ENCODE measurements at regions not wholly inside any gene's neighbourhood (a gene's known extent, or its start where the extent isn't known, plus 50 kb on each side); places are given as distances from the start of the nearest gene placed in this dataset.

GRCh38 chr18:991441-991840, 86.8 kb downstream of the ADCYAP1 start:
- no peak for DNase-seq
- intact Hi-C loops (cut with DNase I), result no loop called here

GRCh38 chr18:993560-993959, 88.9 kb downstream of the ADCYAP1 start:
- no peak for DNase-seq

DNA sequence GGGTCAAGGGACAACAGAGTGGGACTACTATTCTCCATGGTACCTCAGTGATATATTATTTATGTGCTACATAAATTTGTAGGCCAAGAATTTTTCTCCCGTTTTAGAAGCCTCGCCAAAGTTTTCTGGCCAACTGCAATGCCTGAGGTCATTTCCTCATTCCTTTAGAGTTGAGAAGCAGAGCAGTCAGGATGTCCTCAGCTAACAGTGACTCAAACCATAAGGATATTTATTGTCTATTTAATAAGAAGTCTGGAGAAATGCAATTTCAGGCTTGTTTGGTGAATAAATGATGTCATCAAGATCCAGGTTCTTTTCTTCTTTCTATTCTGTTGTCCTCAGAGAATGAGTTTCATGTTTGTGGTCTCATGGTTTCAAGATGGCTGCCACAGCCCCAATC, 91.0 kb downstream of the ADCYAP1 start:
- no peak for DNase-seq

More at GRCh38 chr18:993560-993959, 88.9 kb downstream of the ADCYAP1 start:
- intact Hi-C loops (cut with DNase I), result no loop called here

DNA sequence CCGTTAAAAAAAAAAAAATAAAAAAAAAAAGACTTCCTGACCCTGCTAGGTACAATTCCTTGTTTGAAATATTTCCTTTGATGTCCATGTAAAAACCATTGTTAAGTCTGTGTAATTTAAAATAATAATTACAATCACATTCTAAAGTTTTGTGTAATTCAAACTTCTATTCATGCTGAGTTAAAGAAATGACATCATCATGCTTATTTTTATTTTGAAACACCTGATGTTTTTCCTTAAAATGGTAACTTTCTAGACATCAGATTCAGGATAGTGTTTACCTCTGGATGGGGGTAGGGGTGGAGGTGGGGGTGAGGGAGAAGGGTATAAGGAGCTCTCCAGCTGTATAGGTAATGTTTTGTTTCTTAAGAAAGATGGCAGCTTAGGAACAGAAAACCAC, 92.8 kb downstream of the ADCYAP1 start:
- DNase-seq, result no peak
- intact Hi-C loops (cut with DNase I), result no loop called here

More for the DNA sequence above, 91.0 kb downstream of the ADCYAP1 start:
- intact Hi-C loops (cut with DNase I), result no loop called here

DNA sequence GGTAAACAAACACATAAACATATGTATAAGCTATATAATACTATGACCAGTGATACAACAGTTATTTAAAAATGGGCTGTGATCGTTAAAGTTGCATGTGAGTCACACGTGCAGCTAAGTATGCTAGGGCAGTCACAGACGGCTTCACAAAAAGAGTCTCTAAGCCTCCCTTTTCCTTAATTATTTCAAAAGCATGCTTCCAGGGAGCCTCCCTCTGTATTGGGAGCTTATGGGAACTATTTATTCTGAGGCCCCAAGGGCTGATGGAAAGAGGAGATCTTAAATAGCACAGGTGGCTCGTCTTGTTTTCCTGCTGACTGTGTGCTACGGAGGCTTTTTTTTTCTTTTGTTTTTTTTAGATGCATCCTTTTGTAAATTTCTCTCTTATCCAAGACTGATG, 94.3 kb downstream of the ADCYAP1 start:
- DNase-seq, result no peak
- intact Hi-C loops (cut with DNase I), result no loop called here

- DNase-seq, result no peak
- intact Hi-C loops (cut with DNase I), result no loop called here
Observed at GRCh38 chr18:1002653-1003178, 98.0 kb downstream of the ADCYAP1 start.

GRCh38 chr18:1003499-1003898, 98.8 kb downstream of the ADCYAP1 start:
- intact Hi-C loops (cut with DNase I), result no loop called here

GRCh38 chr18:1006304-1006703, 101.6 kb downstream of the ADCYAP1 start:
- intact Hi-C loops (cut with DNase I), result no loop called here
- no peak for DNase-seq

More at GRCh38 chr18:1003499-1003898, 98.8 kb downstream of the ADCYAP1 start:
- DNase-seq, result no peak

GRCh38 chr18:1006965-1007364, 102.3 kb downstream of the ADCYAP1 start:
- intact Hi-C loops (cut with DNase I), result no loop called here
- no peak for DNase-seq

GRCh38 chr18:1011349-1011748, 106.7 kb downstream of the ADCYAP1 start:
- intact Hi-C loops (cut with DNase I), result no loop called here
- no peak for DNase-seq

DNA sequence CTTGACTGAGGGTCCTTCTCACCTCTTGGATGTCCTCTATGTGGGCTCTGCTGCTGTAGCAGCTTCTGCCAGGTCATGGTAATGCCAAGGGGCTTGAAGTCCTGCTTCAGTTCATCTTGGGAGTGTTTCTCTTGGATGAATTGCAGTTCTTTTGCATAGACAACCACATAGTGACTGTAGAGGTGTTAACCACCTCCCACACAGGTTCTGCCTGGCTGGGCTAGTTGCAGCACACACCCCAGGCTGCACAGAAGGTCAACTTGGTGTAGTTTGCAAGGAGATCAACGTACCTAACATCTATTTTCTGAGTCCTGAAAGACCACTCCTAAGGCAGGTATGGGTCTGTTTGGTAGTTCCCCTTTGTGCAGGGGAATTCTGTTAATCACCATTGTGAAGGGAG, 108.1 kb downstream of the ADCYAP1 start:
- no peak for DNase-seq
- intact Hi-C loops (cut with DNase I), result no loop called here

DNA sequence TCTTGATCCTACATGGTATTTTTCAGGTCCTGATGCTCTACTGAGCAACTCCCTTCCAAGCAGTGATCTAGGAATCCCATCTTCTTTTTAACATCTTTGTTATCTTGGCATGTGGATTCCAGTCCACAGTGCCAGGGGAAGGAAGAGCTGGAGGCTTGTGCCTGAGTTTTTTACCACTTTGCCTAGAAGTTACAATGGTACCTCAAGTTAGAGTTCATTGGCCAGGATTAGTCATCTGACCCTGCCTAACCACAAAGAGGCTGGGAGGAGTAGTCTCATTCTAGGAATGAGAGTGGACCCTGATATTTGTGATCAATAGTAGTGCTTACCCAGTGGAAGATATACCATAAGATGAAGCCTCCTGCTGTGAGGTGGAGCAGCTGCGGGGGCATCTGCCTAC, 109.3 kb downstream of the ADCYAP1 start:
- intact Hi-C loops (cut with DNase I), result no loop called here
- DNase-seq, result no peak

DNA sequence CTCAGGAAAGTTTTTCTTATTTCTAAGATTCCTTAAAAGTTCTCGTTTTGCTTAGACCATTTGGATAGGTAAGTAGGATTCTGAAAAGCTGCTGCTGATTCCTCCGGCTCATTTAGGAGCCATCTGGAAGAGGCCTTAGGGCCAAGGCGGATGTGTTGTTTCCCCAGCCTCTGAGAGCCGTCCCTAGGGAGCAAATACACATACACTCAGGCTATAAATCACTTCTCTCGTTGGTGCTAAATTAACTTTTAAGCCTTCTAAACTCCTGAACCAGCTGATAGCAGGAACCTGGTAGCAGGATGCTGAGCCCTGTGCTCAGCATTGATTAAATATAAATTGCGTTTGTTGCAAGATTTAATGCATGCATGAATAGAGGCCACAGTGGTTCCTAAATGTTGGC, 109.8 kb downstream of the ADCYAP1 start:
- no peak for DNase-seq
- intact Hi-C loops (cut with DNase I), result no loop called here

DNA sequence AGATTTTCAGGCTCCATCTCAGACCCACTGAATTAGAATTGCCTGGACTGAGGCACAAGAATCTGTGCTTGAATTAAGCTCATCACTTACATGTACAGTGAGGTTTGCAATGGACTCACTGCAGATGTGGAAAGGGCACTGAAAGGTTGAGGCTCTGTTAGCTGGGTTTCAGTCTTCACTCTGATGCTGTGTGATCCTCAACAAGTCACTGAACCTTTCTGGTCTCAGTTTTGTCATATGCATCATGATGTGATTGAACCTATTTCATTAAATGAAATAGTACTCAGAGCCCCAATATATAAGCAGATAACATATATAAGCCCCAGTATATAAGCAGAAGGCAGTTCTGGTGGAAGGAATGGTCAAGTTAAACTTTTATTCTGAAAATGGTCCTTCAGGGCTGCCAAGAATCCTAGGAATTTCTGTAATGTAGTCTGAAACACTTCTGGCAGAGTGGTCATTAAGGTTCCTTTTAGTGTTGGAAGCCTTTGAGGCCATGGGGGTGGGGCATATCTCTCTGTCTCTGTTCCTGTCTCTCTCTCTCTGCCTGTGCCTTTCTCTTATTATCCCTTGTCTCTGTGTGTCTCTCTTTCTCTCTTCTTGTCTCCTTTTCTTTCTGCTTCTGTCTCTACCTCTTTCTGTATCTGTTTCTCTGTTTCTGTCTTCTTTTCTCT, 110.4 kb downstream of the ADCYAP1 start:
- intact Hi-C loops (cut with DNase I), result no loop called here
- DNase-seq, result no peak

GRCh38 chr18:1015777-1016176, 111.1 kb downstream of the ADCYAP1 start:
- intact Hi-C loops (cut with DNase I), result no loop called here
- no peak for DNase-seq

GRCh38 chr18:1017227-1018058, 112.8 kb downstream of the ADCYAP1 start:
- intact Hi-C loops (cut with DNase I), result no loop called here
- no peak for DNase-seq

- intact Hi-C loops (cut with DNase I), result no loop called here
- no peak for DNase-seq
Observed at GRCh38 chr18:1018181-1018681, 113.6 kb downstream of the ADCYAP1 start.

- DNase-seq, result no peak
- intact Hi-C loops (cut with DNase I), result no loop called here
Observed at GRCh38 chr18:1019191-1019590, 114.5 kb downstream of the ADCYAP1 start.

DNA sequence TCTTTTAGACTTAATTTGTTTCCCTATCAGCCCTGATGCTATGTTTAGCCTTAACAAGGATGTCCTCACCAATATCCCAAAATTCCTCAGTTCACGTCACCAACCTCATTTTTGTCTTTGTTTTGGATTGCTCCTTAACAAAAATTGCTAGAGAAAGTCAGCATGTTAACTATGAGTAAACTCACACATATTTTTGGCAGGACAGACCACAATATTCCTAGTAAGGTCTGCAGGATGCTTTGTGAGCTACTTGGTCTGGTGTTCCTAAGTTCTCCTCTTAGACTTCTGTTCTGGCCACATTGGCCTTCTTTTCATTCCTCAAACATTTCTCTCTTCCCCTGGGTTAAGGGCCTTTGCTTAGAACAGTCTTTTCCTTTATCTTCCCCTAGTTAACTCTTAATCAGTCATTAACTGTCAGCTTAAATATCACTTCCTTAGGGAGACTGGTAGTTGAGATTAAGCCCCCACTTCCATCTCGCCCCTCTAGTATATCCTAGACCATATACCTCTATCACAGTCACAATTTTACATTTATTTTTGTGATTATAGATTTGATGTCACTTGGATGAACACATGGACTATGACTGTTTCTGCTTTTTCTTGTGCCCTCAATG, 116.2 kb downstream of the ADCYAP1 start:
- no peak for DNase-seq
- intact Hi-C loops (cut with DNase I), result no loop called here

DNA sequence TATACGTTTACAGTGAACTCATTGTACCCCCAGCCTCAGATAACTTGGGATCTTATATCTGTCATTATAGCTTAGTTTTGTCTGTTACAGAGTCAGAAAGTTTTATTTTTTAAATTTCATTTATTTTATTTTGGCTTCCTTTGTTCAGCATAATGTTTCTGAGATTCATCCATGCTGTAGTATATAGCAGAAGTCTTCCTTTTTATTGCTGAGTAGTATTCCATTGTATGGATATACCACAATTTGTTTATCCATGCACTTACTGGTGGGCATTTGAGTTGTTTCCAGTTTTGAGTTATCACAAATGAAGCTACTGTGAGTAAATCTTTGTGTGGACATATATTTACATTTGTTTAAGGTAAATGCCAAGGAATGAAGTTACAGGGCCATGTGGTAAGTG, 122.3 kb downstream of the ADCYAP1 start:
- intact Hi-C loops (cut with DNase I), result no loop called here
- DNase-seq, result no peak

All from head of caudate nucleus (tissue), 42 donors.